Ascending aorta (tissue), 2 donors: ENCODE measurements at regions not wholly inside any gene's neighbourhood (a gene's known extent, or its start where the extent isn't known, plus 50 kb on each side); places are given as distances from the start of the nearest gene placed in this dataset.

Experiments
- DNase-seq, 2 donors: peaks; one replicate each; pipeline ENCODE4 v3.0.0-alpha.2; 2019; ENCODE audit warnings: low spot score in 2 of 2
- H3K27ac ChIP-seq, 2 donors: fragments of 200-600 bp; sonication (generic); one replicate each; pipeline ENCODE4 v1.5.1; 2016 to 2017; ENCODE audit warnings: mild to moderate bottlenecking in 1 of 2
- H3K27me3 ChIP-seq: fragments of 200-600 bp; sonication (generic); one replicate; pipeline ENCODE4 v1.5.1; 2017
- H3K36me3 ChIP-seq, 2 donors: fragments of 200-600 bp; sonication (generic); one replicate each; pipeline ENCODE4 v1.5.1; 2016
- H3K4me1 ChIP-seq, 2 donors: fragments of 200-600 bp; sonication (generic); one replicate each; pipeline ENCODE4 v1.5.1; 2016 to 2017; ENCODE audit warnings: mild to moderate bottlenecking in 1 of 2
- H3K4me3 ChIP-seq, 2 donors: fragments of 200-600 bp; sonication (generic); one replicate each; pipeline ENCODE4 v1.5.1; 2016 to 2017; ENCODE audit warnings: mild to moderate bottlenecking in 1 of 2
- H3K9me3 ChIP-seq, 2 donors: fragments of 200-600 bp; sonication (generic); one replicate each; pipeline ENCODE4 v1.5.1; 2016
- CTCF ChIP-seq, 3 experiments: fragments of 200-600 bp in 2 of 3; fragments of 450-650 bp in 1 of 3; sonication (generic) in 2 of 3; IDR thresholded peaks; one replicate each; pipeline ENCODE4 v1.5.1; 2016 to 2019; ENCODE audit warnings: antibody characterized with exemption in 3 of 3, mild to moderate bottlenecking in 1 of 3, moderate library complexity in 1 of 3
- intact Hi-C: fragments of 100-400 bp; cut with DNase I; formaldehyde crosslinking; loops from one replicate; pipeline ENCODE4 v1.15.1; 2023

GRCh38 chr18:37628470-37629220, 63.0 kb upstream of the CELF4 start:
- Histone ChIP-seq H3K27ac (no peak overlapping the region), H3K27me3 (no peaks in the 10 kb centered on the region), H3K9me3 (no peaks in the 10 kb centered on the region), H3K4me1 (no peaks in the 10 kb centered on the region), H3K36me3 (no peaks in the 10 kb centered on the region), H3K4me3 (no peak overlapping the region)
- no peak for DNase-seq
- intact Hi-C loops, result no loop called here
- TF ChIP-seq CTCF (IDR thresholded peaks at IDR 0.05), result no peak

- no peaks in the 10 kb centered on the region for H3K4me1 ChIP-seq
- no peaks in the 10 kb centered on the region for H3K27me3 ChIP-seq
- TF ChIP-seq CTCF (IDR thresholded peaks at IDR 0.05), result no peak
- intact Hi-C loops, result no loop called here
- H3K27ac ChIP-seq, result no peak overlapping the region
- H3K36me3 ChIP-seq, result no peaks in the 10 kb centered on the region
- no peak overlapping the region for H3K4me3 ChIP-seq
- no peaks in the 10 kb centered on the region for H3K9me3 ChIP-seq
- no peak for DNase-seq
These were observed 58.7 kb upstream of the CELF4 start for GRCh38 chr18:37624318-37624717.

GRCh38 chr18:37619964-37620363, 54.4 kb upstream of the CELF4 start:
- no peaks in the 10 kb centered on the region for H3K27me3 ChIP-seq
- no peak overlapping the region for H3K27ac ChIP-seq
- no peaks in the 10 kb centered on the region for H3K36me3 ChIP-seq
- H3K4me1 ChIP-seq, result no peaks in the 10 kb centered on the region
- no peaks in the 10 kb centered on the region for H3K9me3 ChIP-seq
- H3K4me3 ChIP-seq, result no peak overlapping the region
- TF ChIP-seq CTCF (IDR thresholded peaks at IDR 0.05), result no peak
- no peak for DNase-seq
- intact Hi-C loops, result no loop called here

- no peaks in the 10 kb centered on the region for H3K36me3 ChIP-seq
- no peaks in the 10 kb centered on the region for H3K27me3 ChIP-seq
- no peak overlapping the region for H3K27ac ChIP-seq
- intact Hi-C loops, result no loop called here
- no peak for DNase-seq
- no peak overlapping the region for H3K4me3 ChIP-seq
- no peaks in the 10 kb centered on the region for H3K4me1 ChIP-seq
- no peak for TF ChIP-seq CTCF (IDR thresholded peaks at IDR 0.05)
- no peaks in the 10 kb centered on the region for H3K9me3 ChIP-seq
These were observed 52.0 kb upstream of the CELF4 start for GRCh38 chr18:37617623-37618022.
